Heart right ventricle (tissue), 16 donors: ENCODE measurements at regions not wholly inside any gene's neighbourhood (a gene's known extent, or its start where the extent isn't known, plus 50 kb on each side); places are given as distances from the start of the nearest gene placed in this dataset.

Experiments
- ATAC-seq, 8 donors: fragments of 200-7000 bp; cut with Tn5 transposase; one replicate each; pipeline ENCODE4 v1.9.1; 2020; ENCODE audit warnings: mild to moderate bottlenecking in 8 of 8, moderate library complexity in 8 of 8, moderate number of reproducible peaks in 1 of 8
- DNase-seq, 2 donors: peaks; one replicate each; pipeline ENCODE4 v3.0.0-alpha.2; 2020
- H3K27ac ChIP-seq, 10 donors: fragments of 200-600 bp; sonication (generic) in 2 of 10; one replicate each; pipeline versions ENCODE4 v1.5.0 to v1.8.0; 2020 to 2022; ENCODE audit warnings: mild to moderate bottlenecking in 3 of 10
- H3K27me3 ChIP-seq, 7 donors: fragments of 200-600 bp; one replicate each; pipeline ENCODE4 v1.8.0; 2021 to 2022; ENCODE audit warnings: mild to moderate bottlenecking in 2 of 7
- H3K36me3 ChIP-seq, 9 donors: fragments of 200-600 bp; sonication (generic) in 1 of 9; one replicate each; pipeline versions ENCODE4 v1.5.0 to v1.8.0; 2020 to 2022; ENCODE audit warnings: mild to moderate bottlenecking in 2 of 9
- H3K4me1 ChIP-seq, 9 donors: fragments of 200-600 bp; sonication (generic) in 1 of 9; one replicate each; pipeline versions ENCODE4 v1.5.0 to v1.8.0; 2020 to 2022; ENCODE audit warnings: mild to moderate bottlenecking in 4 of 9
- H3K4me3 ChIP-seq, 10 donors: fragments of 200-600 bp; sonication (generic) in 2 of 10; one replicate each; pipeline versions ENCODE4 v1.5.0 to v1.8.0; 2020 to 2022; ENCODE audit warnings: mild to moderate bottlenecking in 7 of 10, moderate library complexity in 2 of 10
- H3K9me3 ChIP-seq, 11 donors: fragments of 200-600 bp in 10 of 11; sonication (generic) in 2 of 11; one replicate each; pipeline versions ENCODE4 v1.5.0 to v1.8.0; 2013 to 2022; ENCODE audit warnings: mild to moderate bottlenecking in 2 of 11, control low read depth in 1 of 11, moderate library complexity in 1 of 11
- CTCF ChIP-seq, 9 donors: fragments of 200-600 bp; sonication (generic) in 2 of 9; IDR thresholded peaks; one replicate each; pipeline versions ENCODE4 v1.5.0 to v1.8.0; 2021 to 2022; ENCODE audit warnings: antibody characterized with exemption in 9 of 9, mild to moderate bottlenecking in 5 of 9, moderate library complexity in 1 of 9
- WGBS, 2 donors: extraction: QIAGEN DNeasy Blood & Tissue Kit; methylation state at CpG; one replicate each; pipeline ENCODE4 v1.1.7; 2013; ENCODE audit warnings: inconsistent platforms in 1 of 2; 5-methylcytosine and 5-hydroxymethylcytosine counted together
- intact Hi-C, 10 donors: fragments of 100-400 bp; cut with DNase I; formaldehyde crosslinking; loops; one replicate each; pipeline versions ENCODE4 v1.11.1 to v1.14.2; 2022
- donor health status: Arrhythmogenic right ventricular cardiomyopathy.
- donor health status: ischemic (EF 13 %, LVEDD 7.1; RV severe dilation, severe dysfunction).
- donor health status: healthy with polysubstance abuse.
- donor health status: DM: no; HTN: yes; CAD: no.
- donor health status: DM: no; HTN: no; CAD: no.
- donor health status: ischemic (EF 25% LVEDD 6.9; RV normal size, moderate dysfunction).
- donor health status: ischemic (EF 25% LVEDD 5.7; RV mildly dilated, moderate dysfunction).
- donor health status: healthy.
- donor health status: DM: yes; HTN: yes; CAD: no.
- donor health status: Ischemic cardiomyopathy.
- donor health status: ischemic (EF 35%, LVEDD 5.7; RV mildly dilated, moderate dysfunction).
- donor health status: nonischemic (EF 11% LVEDD 7.7; RV severe dilation, severe dysfunction).
- donor health status: DM: yes; HTN: yes; CAD: no.
- donor health status: PGD.
- donor health status: ischemic (EF 29% LVEDD 5.4; RV normal size, mild dysfunction).
- donor health status: nonischemic (EF 23%, LVEDD 6.1; RV moderate dilation, normal function).

- H3K36me3 ChIP-seq = no peaks in the 10 kb centered on the region
- intact Hi-C loops = no loop called here
- 51 to 64% methylated on average over 10 of the region's 10 CpGs for WGBS, 2 donors
These were observed 184.8 kb upstream of the SOX11 start for GRCh38 chr2:5507367-5507766.

GRCh38 chr2:5509362-5509761 is 182.8 kb upstream of the SOX11 start:
- Histone ChIP-seq H3K9me3 (no peaks in the 10 kb centered on the region), H3K4me3 (no peak overlapping the region), H3K36me3 (no peaks in the 10 kb centered on the region), H3K27me3 (no peaks in the 10 kb centered on the region), H3K27ac (no peak overlapping the region), H3K4me1 (no peaks in the 10 kb centered on the region)
- TF ChIP-seq CTCF (IDR thresholded peaks at IDR 0.05) = no peak
- intact Hi-C loops = no loop called here
- no peak for DNase-seq
- WGBS, 2 donors = 94 to 97% methylated on average over 7 of the region's 7 CpGs
- ATAC-seq = peak in 1 of 8 donors; percentile 34

More at GRCh38 chr2:5507367-5507766, 184.8 kb upstream of the SOX11 start:
- Histone ChIP-seq H3K4me1 (no peaks in the 10 kb centered on the region), H3K27ac (no peak overlapping the region), H3K4me3 (no peak overlapping the region), H3K27me3 (no peaks in the 10 kb centered on the region), H3K9me3 (no peaks in the 10 kb centered on the region)
- ATAC-seq = no peak
- DNase-seq = no peak
- no peak for TF ChIP-seq CTCF (IDR thresholded peaks at IDR 0.05)

GRCh38 chr2:5510082-5510481 is 182.1 kb upstream of the SOX11 start:
- Histone ChIP-seq H3K36me3 (no peaks in the 10 kb centered on the region), H3K27ac (no peak overlapping the region), H3K4me3 (no peak overlapping the region), H3K27me3 (no peaks in the 10 kb centered on the region), H3K4me1 (no peaks in the 10 kb centered on the region), H3K9me3 (no peaks in the 10 kb centered on the region)
- TF ChIP-seq CTCF (IDR thresholded peaks at IDR 0.05) = no peak
- intact Hi-C loops = no loop called here
- peak in 1 of 8 donors; percentile 41 for ATAC-seq
- WGBS, 2 donors = 96 to 98% methylated on average over 4 of the region's 4 CpGs
- no peak for DNase-seq

GRCh38 chr2:5515693-5516092 is 176.5 kb upstream of the SOX11 start:
- Histone ChIP-seq H3K4me1 (peaks cover 0 to 14% (median 7%) of the 10 kb centered on the region in 9 donors), H3K4me3 (no peak overlapping the region), H3K27me3 (no peaks in the 10 kb centered on the region), H3K9me3 (no peaks in the 10 kb centered on the region), H3K36me3 (no peaks in the 10 kb centered on the region), H3K27ac (no peak overlapping the region)
- intact Hi-C loops = loop anchor here in 1 of 10 donors (5.0 kb wide), 1 partner anchor 123 kb away; no protein-coding TSS in a partner anchor
- 83 to 88% methylated on average over 2 of the region's 2 CpGs for WGBS, 2 donors
- DNase-seq (no peak), ATAC-seq (no peak)
- TF ChIP-seq CTCF (IDR thresholded peaks at IDR 0.05) = no peak
